Memory B cell (primary cell): ENCODE measurements at regions not wholly inside any gene's neighbourhood (a gene's known extent, or its start where the extent isn't known, plus 50 kb on each side); places are given as distances from the start of the nearest gene placed in this dataset.

Experiments used
- ATAC-seq: fragments of 150-1000 bp; cut with Tn5 transposase; 2 replicates; pipeline ENCODE4 v1.10.0; 2021; ENCODE audit warnings: low read depth, mild to moderate bottlenecking, moderate library complexity
- DNase-seq, 2 donors: peaks; one replicate each; pipeline ENCODE4 v3.0.0; 2022; ENCODE audit warnings: low spot score in 2 of 2
- H3K27ac Mint-ChIP-seq: one replicate; pipeline ENCODE4 v1.8.0; 2022; ENCODE audit warnings: mild to moderate bottlenecking, moderate library complexity, mixed read lengths
- H3K27me3 Mint-ChIP-seq: one replicate; pipeline ENCODE4 v1.8.0; 2022; ENCODE audit warnings: mixed read lengths
- H3K36me3 Mint-ChIP-seq: one replicate; pipeline ENCODE4 v1.8.0; 2022; ENCODE audit warnings: mild to moderate bottlenecking, mixed read lengths
- H3K4me1 Mint-ChIP-seq: one replicate; pipeline ENCODE4 v1.8.0; 2022; ENCODE audit warnings: mixed read lengths
- H3K4me3 Mint-ChIP-seq: one replicate; pipeline ENCODE4 v1.8.0; 2022; ENCODE audit warnings: mild to moderate bottlenecking, moderate library complexity, mixed read lengths
- H3K9me3 Mint-ChIP-seq: one replicate; pipeline ENCODE4 v1.8.0; 2022; ENCODE audit warnings: mixed read lengths

DNA sequence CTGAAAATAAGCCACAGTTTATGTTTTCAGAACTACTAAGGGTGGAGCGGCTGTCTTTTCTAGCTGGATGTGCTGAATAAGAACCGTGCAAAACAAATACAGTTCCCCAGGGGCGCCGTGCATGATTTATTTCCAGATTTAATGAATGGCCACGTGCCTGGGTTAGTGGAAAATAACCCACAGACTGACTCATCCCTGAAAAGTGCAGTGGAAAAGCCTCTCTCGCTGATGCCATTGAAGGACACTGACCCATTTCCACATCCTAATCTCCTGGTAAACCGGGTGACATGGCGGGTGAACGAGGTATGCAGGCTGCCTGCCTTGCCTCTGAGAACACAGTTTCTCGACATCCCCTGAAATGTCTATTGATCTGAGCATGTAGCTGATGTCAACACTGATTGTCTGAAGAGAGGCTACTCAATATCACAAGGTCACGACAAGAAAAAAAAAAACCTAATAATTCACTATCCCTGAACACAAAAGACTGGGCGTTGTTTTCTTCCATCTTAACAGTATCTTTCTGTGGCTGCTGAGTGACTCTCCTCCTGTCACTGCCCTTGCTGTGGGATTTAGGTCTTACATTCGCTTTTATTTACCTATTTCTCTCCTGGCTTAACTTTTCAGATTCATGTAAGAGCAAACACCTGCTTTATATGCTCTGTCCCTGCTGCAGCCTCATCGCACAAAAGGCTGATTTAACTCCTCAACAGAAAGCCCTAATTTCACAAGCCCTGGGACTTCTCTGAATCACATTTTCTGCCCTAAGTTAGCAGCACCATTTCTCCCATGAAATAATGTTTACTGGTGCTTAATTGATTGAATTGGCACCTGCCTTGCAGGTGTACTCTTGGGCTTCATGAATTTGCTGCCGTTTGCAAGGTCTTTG is 76.9 kb upstream of the SCOC start:
- H3K9me3 Mint-ChIP-seq, result no peaks in the 10 kb centered on the region
- ATAC-seq (no peak), DNase-seq (no peak)
- no peak overlapping the region for H3K27ac Mint-ChIP-seq
- H3K4me3 Mint-ChIP-seq, result no peak overlapping the region
- H3K4me1 Mint-ChIP-seq, result no peaks in the 10 kb centered on the region
- H3K36me3 Mint-ChIP-seq, result no peaks in the 10 kb centered on the region
- peaks cover 7% of the 10 kb centered on the region for H3K27me3 Mint-ChIP-seq

DNA sequence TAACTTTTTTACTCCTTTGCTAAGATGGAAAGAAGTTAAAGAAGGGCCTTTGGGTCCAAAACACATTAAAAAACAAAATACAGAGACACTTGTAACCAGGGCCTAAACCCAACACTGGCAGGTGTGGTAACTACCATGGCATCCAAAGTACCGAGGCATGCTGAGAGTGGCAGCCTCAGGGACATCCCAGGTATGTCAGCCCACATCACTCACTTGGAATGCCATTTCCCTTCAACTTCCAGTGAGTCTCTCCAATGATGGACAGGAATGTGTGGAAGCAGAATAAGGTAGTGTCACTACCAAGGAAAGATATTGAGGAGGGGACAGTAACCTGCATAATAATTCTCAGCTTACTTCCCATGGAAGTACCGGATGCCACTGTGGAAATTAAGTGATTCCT is 79.5 kb upstream of the SCOC start:
- DNase-seq, result no peak
- H3K4me1 Mint-ChIP-seq, result no peaks in the 10 kb centered on the region
- no peak for ATAC-seq
- no peaks in the 10 kb centered on the region for H3K9me3 Mint-ChIP-seq
- no peak overlapping the region for H3K4me3 Mint-ChIP-seq
- H3K27me3 Mint-ChIP-seq, result peaks cover 7% of the 10 kb centered on the region
- no peak overlapping the region for H3K27ac Mint-ChIP-seq
- no peaks in the 10 kb centered on the region for H3K36me3 Mint-ChIP-seq

DNA sequence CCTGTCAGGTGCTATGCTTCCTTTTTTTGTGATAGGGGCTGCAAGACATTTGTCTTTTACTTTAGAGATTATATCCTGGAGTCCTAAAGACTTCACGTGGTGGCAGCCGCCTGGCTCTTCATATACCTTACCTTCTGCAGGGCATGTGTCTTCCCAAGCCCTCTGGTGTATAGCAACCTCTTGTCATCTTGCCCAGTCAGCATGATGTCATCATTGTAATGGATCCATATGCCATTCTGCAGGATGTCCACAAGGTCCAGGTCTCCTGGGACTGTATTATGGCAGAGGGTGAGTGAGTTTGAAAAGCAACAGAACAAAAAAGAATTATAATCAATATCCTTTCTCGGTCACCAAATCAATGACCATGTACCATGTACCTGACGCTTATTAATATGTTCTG is 82.2 kb upstream of the SCOC start:
- Mint-ChIP-seq H3K4me1 (no peaks in the 10 kb centered on the region), H3K4me3 (no peak overlapping the region), H3K27me3 (peaks cover 5% of the 10 kb centered on the region), H3K9me3 (no peaks in the 10 kb centered on the region), H3K27ac (no peak overlapping the region), H3K36me3 (no peaks in the 10 kb centered on the region)
- ATAC-seq, result no peak
- DNase-seq, result no peak

DNA sequence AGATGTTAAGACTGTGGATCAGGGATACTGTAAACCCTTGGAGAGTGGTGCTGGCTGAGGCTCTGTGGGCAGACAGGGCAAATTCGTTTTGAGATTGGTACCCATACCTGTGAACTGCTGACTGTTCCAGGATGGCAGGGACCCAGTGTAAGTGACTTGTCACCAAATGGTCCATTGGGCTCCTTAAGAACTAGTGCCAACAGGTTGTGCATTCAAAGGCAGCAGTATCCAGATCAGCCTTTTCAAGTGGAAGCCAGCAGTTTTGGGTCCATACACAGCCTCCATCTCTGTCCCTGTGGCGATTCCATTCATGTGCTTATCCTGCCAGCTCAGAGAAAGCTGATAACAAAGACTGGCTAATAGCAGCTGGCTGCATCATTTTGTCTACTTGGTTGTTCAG is 84.0 kb upstream of the SCOC start:
- H3K4me3 Mint-ChIP-seq, result no peak overlapping the region
- DNase-seq (no peak), ATAC-seq (no peak)
- H3K27me3 Mint-ChIP-seq, result peaks cover 4% of the 10 kb centered on the region
- H3K36me3 Mint-ChIP-seq, result no peaks in the 10 kb centered on the region
- H3K27ac Mint-ChIP-seq, result no peak overlapping the region
- H3K9me3 Mint-ChIP-seq, result no peaks in the 10 kb centered on the region
- H3K4me1 Mint-ChIP-seq, result no peaks in the 10 kb centered on the region

DNA sequence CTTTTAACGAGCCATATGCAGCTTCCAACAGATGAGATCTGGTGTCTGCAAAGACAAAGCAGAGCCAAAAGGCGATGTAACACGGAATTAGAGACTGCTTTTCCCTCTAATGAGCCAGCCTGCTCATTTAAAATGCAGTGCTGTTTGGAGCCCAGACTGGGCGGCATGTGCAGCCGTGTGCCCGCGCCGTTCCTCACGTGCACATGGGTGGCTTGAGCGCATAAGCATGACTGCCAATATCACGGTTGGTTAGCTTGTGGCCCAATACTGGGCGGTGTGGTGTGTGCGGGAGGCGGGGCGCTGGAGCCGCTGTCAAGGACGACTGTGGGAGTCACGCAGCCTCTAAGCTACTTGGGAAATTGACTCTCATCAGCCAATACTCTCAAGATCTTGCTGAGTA is 87.0 kb upstream of the SCOC start:
- H3K27me3 Mint-ChIP-seq, result peaks cover 4% of the 10 kb centered on the region
- ATAC-seq (no peak), DNase-seq (no peak)
- H3K9me3 Mint-ChIP-seq, result no peaks in the 10 kb centered on the region
- H3K4me3 Mint-ChIP-seq, result no peak overlapping the region
- H3K4me1 Mint-ChIP-seq, result no peaks in the 10 kb centered on the region
- H3K27ac Mint-ChIP-seq, result no peak overlapping the region
- H3K36me3 Mint-ChIP-seq, result no peaks in the 10 kb centered on the region

DNA sequence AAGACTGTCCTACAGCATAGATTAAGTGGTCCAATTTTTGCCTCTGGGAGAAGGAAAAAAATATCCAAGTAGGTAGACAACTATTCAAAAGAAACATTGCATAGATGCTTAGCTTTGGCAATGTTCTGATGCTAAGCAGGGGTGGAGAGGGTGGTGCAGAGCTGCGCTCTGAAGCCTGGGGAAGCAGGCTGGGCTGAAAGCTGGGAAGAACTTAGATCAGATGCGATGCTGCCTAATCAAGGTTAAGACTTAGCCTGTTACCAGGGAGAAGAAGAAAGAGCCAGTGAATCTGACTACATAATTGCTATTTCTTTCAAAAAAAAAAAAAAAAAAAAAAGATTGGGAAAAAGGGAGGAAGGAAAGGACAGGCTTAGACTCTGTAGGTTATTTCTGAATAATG is 89.0 kb upstream of the SCOC start:
- Mint-ChIP-seq H3K36me3 (no peaks in the 10 kb centered on the region), H3K27ac (no peak overlapping the region), H3K27me3 (peaks cover 7% of the 10 kb centered on the region), H3K4me1 (no peaks in the 10 kb centered on the region), H3K4me3 (no peak overlapping the region), H3K9me3 (no peaks in the 10 kb centered on the region)
- ATAC-seq (no peak), DNase-seq (no peak)

DNA sequence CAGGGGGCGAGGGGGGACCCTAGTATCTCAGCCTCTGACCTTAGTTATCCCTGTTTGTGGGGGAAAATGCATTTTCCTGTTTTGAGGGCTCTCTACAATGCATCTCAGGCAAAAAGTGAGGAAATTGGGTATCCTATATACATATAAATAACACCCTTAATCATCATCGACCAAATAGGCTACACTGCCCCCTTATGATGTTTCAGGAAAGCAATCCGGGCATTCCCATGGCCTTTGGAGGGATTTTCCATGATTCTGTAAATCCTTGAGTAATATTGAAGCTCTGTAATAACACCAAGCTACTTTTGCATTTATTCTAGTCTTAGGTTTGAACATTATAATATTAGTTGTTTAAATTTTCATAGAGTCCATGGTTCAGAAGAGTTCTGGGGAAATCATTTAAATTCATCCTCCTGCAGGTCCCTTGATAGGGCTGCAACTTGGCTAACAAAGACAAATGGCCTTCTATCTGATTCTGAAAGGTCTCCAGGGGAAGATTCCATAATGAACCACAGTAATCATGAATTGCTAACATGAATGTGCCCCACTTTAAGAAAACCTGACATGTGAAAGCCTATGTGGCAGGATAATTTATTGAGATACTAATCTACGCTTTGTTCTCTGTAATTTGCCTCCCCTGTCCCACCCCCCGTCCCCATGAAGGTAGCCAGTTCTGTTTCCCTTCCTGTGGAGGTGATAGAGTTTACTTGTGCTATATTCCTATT is 91.5 kb upstream of the SCOC start:
- DNase-seq, result no peak
- Mint-ChIP-seq H3K27ac (no peak overlapping the region), H3K4me1 (no peaks in the 10 kb centered on the region), H3K4me3 (no peak overlapping the region), H3K36me3 (peaks cover 2% of the 10 kb centered on the region), H3K27me3 (peaks cover 14% of the 10 kb centered on the region), H3K9me3 (no peaks in the 10 kb centered on the region)
- no peak for ATAC-seq

DNA sequence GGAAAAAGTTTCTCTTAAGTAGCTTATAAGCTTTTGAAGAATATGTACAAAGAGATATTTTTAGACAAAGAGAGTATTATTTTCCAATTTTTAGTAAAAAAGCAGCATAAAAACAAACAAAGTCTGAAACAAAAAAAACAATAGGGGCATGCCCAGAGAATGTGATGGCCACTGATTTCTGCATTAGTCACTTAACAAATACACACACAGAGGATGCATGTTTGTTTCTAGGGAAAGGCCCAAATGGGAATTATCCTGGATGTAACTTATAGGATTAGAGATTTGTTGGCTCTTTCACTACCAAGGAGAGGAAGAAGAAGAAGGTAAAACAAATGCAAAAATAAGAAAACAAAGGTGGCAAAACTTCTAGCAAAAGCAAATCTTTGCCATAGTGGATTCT is 95.9 kb upstream of the SCOC start:
- H3K9me3 Mint-ChIP-seq, result no peaks in the 10 kb centered on the region
- ATAC-seq (no peak), DNase-seq (no peak)
- no peak overlapping the region for H3K27ac Mint-ChIP-seq
- peaks cover 10% of the 10 kb centered on the region for H3K27me3 Mint-ChIP-seq
- no peak overlapping the region for H3K4me3 Mint-ChIP-seq
- H3K36me3 Mint-ChIP-seq, result peaks cover 2% of the 10 kb centered on the region
- no peaks in the 10 kb centered on the region for H3K4me1 Mint-ChIP-seq

DNA sequence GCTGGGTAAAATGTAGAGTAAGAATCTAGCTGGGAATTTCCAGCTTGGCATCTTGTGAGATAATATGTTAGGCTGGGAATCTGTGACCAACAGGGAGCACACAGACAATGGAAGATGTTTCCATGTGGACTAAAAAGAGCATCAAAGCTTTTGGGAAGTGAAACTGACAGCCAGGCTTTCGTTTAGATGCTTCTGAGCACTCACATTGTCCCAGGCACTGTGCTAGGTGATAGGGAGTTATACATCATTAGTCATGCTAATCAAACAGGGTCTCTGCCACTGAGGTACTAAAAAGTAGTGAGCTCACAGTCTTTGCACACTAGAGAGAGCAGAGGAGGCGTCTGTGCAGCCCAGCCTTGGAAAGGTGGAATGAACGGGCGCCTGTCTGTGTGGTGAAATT is 101.9 kb upstream of the SCOC start:
- Mint-ChIP-seq H3K4me1 (no peaks in the 10 kb centered on the region), H3K27me3 (peaks cover 10% of the 10 kb centered on the region), H3K36me3 (no peaks in the 10 kb centered on the region), H3K9me3 (no peaks in the 10 kb centered on the region), H3K4me3 (no peak overlapping the region), H3K27ac (no peak overlapping the region)
- ATAC-seq, result peak; percentile 51
- no peak for DNase-seq

DNA sequence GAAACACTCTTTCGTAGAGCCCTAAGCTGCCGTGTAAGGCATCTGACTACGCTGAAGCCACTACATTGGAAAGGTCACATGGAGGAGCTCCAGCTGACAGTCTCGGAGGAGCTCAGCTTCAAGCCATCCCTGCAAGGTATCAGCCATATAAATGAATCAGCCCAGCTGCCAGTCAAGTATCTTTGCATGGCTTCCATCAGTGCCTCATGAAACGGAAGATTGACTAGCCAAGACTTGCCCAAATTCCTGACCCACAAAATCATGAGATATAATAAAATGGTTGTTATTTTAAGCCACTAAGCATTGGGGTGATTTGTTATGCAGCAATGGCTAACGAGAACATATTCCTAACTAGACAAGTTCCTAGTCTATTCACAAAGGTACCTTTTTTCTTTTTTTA is 104.1 kb upstream of the SCOC start:
- no peak for ATAC-seq
- H3K27me3 Mint-ChIP-seq, result peaks cover 11% of the 10 kb centered on the region
- H3K27ac Mint-ChIP-seq, result no peak overlapping the region
- no peak for DNase-seq
- no peaks in the 10 kb centered on the region for H3K4me1 Mint-ChIP-seq
- H3K9me3 Mint-ChIP-seq, result no peaks in the 10 kb centered on the region
- no peaks in the 10 kb centered on the region for H3K36me3 Mint-ChIP-seq
- H3K4me3 Mint-ChIP-seq, result no peak overlapping the region

DNA sequence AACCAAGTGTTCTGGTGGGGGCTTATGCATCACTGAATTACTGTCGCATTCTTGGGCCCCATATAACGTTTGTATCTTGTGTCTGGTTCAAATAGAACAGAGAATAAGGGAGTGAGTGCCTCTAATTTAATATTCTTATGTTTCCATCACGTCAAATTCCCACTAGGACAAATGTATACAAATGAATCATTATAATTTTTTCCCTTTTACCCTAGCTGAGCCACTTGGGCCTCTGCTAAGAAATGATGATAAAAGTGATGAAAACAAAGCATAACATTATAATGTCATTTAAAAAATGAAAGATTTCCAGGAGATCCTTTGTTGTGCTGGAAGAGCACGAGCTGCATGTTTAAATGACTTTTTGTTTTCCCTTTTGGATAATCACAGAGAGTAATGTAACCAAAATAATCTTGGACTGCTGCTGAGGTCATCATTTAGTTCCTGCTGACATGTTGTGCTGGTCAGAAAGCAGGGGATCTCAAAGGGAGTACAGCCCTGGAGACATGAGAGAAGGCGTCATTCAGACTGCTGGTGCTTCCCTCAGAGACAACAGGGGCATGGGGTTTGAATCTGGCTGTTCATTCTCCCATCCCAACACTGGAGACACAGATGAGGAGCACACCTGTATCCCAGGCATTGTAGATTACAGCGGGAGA is 105.1 kb upstream of the SCOC start:
- Mint-ChIP-seq H3K4me3 (no peak overlapping the region), H3K27ac (no peak overlapping the region), H3K27me3 (peaks cover 12% of the 10 kb centered on the region), H3K36me3 (no peaks in the 10 kb centered on the region), H3K9me3 (no peaks in the 10 kb centered on the region), H3K4me1 (no peaks in the 10 kb centered on the region)
- ATAC-seq, result no peak
- no peak for DNase-seq

DNA sequence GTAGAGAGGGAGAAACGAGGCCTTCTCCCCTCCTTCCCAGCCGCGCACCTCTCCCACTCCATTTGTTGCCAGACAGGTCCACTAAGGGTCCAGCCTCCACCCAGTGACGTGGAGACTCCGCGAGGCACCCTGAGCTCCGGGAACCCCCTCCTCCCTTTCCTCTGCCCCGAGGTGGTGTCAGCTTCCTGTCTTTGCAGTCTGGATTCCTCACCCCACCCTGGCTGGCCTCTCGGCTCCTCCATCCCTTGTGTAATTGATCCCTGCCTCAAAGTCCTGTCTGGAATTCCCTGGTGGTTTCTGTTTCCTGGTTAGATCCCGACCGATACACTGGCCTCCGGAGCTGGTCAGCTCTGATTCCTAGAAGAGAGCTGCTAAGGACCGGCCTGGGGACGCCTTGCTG is 105.9 kb upstream of the SCOC start:
- H3K4me3 Mint-ChIP-seq, result no peak overlapping the region
- DNase-seq (no peak), ATAC-seq (no peak)
- no peak overlapping the region for H3K27ac Mint-ChIP-seq
- H3K4me1 Mint-ChIP-seq, result no peaks in the 10 kb centered on the region
- H3K27me3 Mint-ChIP-seq, result peaks cover 15% of the 10 kb centered on the region
- H3K9me3 Mint-ChIP-seq, result no peaks in the 10 kb centered on the region
- no peaks in the 10 kb centered on the region for H3K36me3 Mint-ChIP-seq

DNA sequence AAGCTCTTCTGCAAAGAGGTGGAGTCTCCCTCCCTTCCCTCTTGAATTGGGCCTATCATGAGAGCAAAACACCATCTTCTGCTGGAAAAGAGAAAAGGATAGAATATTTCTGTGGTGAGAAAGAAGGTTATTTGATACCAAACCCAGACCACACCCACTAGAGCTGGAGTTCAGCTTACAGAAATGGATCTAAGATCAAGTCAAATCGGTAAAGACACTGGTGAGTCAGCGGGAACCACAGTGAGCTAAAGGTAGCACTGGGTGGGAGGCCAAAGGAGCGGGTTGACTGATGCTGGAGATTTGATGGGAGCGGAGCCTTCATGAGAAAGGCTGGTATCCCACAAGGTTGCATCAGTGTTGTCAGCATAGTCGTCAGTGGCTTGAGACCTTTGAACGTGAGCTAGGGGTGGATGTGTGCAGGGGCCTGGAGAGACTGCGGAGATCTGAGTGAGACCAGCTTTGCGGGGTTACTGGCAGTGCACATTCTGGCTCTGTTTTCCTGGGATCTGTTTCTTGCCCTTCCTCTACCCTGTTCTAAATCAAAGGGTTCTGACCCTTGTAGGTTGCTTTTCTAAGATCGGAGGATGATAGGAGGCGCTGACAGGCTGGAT is 106.4 kb upstream of the SCOC start:
- ATAC-seq (no peak), DNase-seq (no peak)
- H3K36me3 Mint-ChIP-seq, result no peaks in the 10 kb centered on the region

DNA sequence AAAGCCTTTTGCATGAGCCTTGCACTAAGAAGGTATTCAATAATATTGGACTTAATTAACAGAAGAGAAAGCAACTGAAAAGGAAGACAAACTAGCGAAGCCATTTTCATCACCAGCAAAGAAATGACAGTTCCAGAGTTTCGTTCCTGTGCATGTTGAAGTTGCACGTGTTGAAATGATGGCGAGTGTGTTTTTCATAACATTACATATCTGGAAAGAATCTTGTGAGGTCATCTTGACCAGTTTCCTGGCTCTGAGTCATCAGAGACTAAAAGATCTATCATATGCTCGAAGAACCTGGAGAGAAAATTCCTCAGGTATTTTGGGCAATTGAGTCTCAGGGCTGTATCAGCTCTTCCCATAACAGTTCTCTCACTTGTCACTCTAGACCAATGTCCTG is 106.2 kb upstream of the MAML3 start:
- ATAC-seq (no peak), DNase-seq (no peak)
- no peaks in the 10 kb centered on the region for H3K9me3 Mint-ChIP-seq
- H3K36me3 Mint-ChIP-seq, result no peaks in the 10 kb centered on the region
- no peaks in the 10 kb centered on the region for H3K4me1 Mint-ChIP-seq
- H3K4me3 Mint-ChIP-seq, result no peak overlapping the region
- H3K27me3 Mint-ChIP-seq, result peaks cover 25% of the 10 kb centered on the region
- no peak overlapping the region for H3K27ac Mint-ChIP-seq

More for the DNA sequence above, 106.4 kb upstream of the SCOC start:
- Mint-ChIP-seq H3K27me3 (peaks cover 17% of the 10 kb centered on the region), H3K4me1 (no peaks in the 10 kb centered on the region), H3K4me3 (no peak overlapping the region), H3K27ac (no peak overlapping the region), H3K9me3 (no peaks in the 10 kb centered on the region)
